Tibial artery (tissue), 4 donors: ENCODE measurements at regions not wholly inside any gene's neighbourhood (a gene's known extent, or its start where the extent isn't known, plus 50 kb on each side); places are given as distances from the start of the nearest gene placed in this dataset.

Experiments
- DNase-seq, 2 donors: peaks; one replicate each; pipeline ENCODE4 v3.0.0-alpha.2; 2019
- H3K27ac ChIP-seq, 2 donors: fragments of 200-600 bp; sonication (generic) in 1 of 2; 1 replicate in 1 of 2; 2 replicates in 1 of 2; pipeline ENCODE4 v1.5.1; 2018 to 2019; ENCODE audit warnings: mild to moderate bottlenecking in 1 of 2
- H3K27me3 ChIP-seq, 2 donors: fragments of 200-600 bp; sonication (generic) in 1 of 2; one replicate each; pipeline versions ENCODE4 v1.5.1 to v1.6.0; 2016 to 2019
- H3K36me3 ChIP-seq, 3 donors: fragments of 200-600 bp; sonication (generic) in 2 of 3; one replicate each; pipeline ENCODE4 v1.5.1; 2016 to 2019; ENCODE audit warnings: mild to moderate bottlenecking in 2 of 3
- H3K4me1 ChIP-seq, 4 donors: fragments of 200-600 bp; sonication (generic) in 2 of 4; 1 replicate in 3 of 4; 2 replicates in 1 of 4; pipeline ENCODE4 v1.5.1; 2016 to 2019
- H3K4me3 ChIP-seq, 2 donors: fragments of 200-600 bp; sonication (generic) in 1 of 2; 1 replicate in 1 of 2; 2 replicates in 1 of 2; pipeline ENCODE4 v1.5.1; 2018 to 2019; ENCODE audit warnings: mild to moderate bottlenecking in 2 of 2
- H3K9me3 ChIP-seq, 3 donors: fragments of 200-600 bp; sonication (generic) in 1 of 3; one replicate each; pipeline ENCODE4 v1.5.1; 2016 to 2019
- CTCF ChIP-seq, 2 experiments: fragments of 200-600 bp in 1 of 2; fragments of 450-650 bp in 1 of 2; IDR thresholded peaks; one replicate each; pipeline ENCODE4 v1.5.1; 2017 to 2019; ENCODE audit warnings: antibody characterized with exemption in 2 of 2, mild to moderate bottlenecking in 1 of 2, moderate library complexity in 1 of 2
- intact Hi-C: fragments of 100-400 bp; cut with DNase I; formaldehyde crosslinking; loops from one replicate; pipeline ENCODE4 v1.15.0; 2023; ENCODE audit warnings: low total_unique reads

GRCh38 chr1:162946701-162947100 is 85.7 kb upstream of the CCDC190 start:
- Histone ChIP-seq H3K4me1 (peaks cover 0 to 11% (median 4%) of the 10 kb centered on the region in 4 donors), H3K9me3 (no peaks in the 10 kb centered on the region), H3K27ac (no peak overlapping the region), H3K36me3 (no peaks in the 10 kb centered on the region), H3K4me3 (no peak overlapping the region), H3K27me3 (no peaks in the 10 kb centered on the region)
- no peak for DNase-seq
- intact Hi-C loops = no loop called here
- TF ChIP-seq CTCF (IDR thresholded peaks at IDR 0.05) = no peak

- H3K4me3 ChIP-seq = no peak overlapping the region
- H3K27ac ChIP-seq = no peak overlapping the region
- TF ChIP-seq CTCF (IDR thresholded peaks at IDR 0.05) = no peak
- intact Hi-C loops = no loop called here
- no peak for DNase-seq
- no peaks in the 10 kb centered on the region for H3K27me3 ChIP-seq
- no peaks in the 10 kb centered on the region for H3K9me3 ChIP-seq
- H3K36me3 ChIP-seq = no peaks in the 10 kb centered on the region
- H3K4me1 ChIP-seq = peaks cover 0 to 11% (median 4%) of the 10 kb centered on the region in 4 donors
These were observed 84.1 kb upstream of the CCDC190 start for GRCh38 chr1:162944974-162945674.

GRCh38 chr1:162943622-162944021 is 82.6 kb upstream of the CCDC190 start:
- no peaks in the 10 kb centered on the region for H3K27me3 ChIP-seq
- H3K9me3 ChIP-seq = no peaks in the 10 kb centered on the region
- DNase-seq = no peak
- peaks cover 0 to 11% (median 4%) of the 10 kb centered on the region in 4 donors for H3K4me1 ChIP-seq
- no peak overlapping the region for H3K27ac ChIP-seq
- no peaks in the 10 kb centered on the region for H3K36me3 ChIP-seq
- H3K4me3 ChIP-seq = no peak overlapping the region
- TF ChIP-seq CTCF (IDR thresholded peaks at IDR 0.05) = no peak
- intact Hi-C loops = no loop called here

- intact Hi-C loops = no loop called here
- Histone ChIP-seq H3K9me3 (no peaks in the 10 kb centered on the region), H3K4me1 (peaks cover 0 to 11% (median 4%) of the 10 kb centered on the region in 4 donors), H3K27ac (no peak overlapping the region), H3K27me3 (no peaks in the 10 kb centered on the region), H3K36me3 (no peaks in the 10 kb centered on the region), H3K4me3 (no peak overlapping the region)
- DNase-seq = no peak
- TF ChIP-seq CTCF (IDR thresholded peaks at IDR 0.05) = no peak
These were observed 82.1 kb upstream of the CCDC190 start for GRCh38 chr1:162942916-162943559.

- no peak overlapping the region for H3K27ac ChIP-seq
- no peaks in the 10 kb centered on the region for H3K9me3 ChIP-seq
- no peak for TF ChIP-seq CTCF (IDR thresholded peaks at IDR 0.05)
- no peaks in the 10 kb centered on the region for H3K36me3 ChIP-seq
- H3K4me3 ChIP-seq = no peak overlapping the region
- H3K27me3 ChIP-seq = no peaks in the 10 kb centered on the region
- DNase-seq = no peak
- H3K4me1 ChIP-seq = peaks cover 0 to 11% (median 4%) of the 10 kb centered on the region in 4 donors
- intact Hi-C loops = no loop called here
These were observed 80.0 kb upstream of the CCDC190 start for GRCh38 chr1:162941024-162941423.
